AG04450 (cell line): ENCODE measurements at regions not wholly inside any gene's neighbourhood (a gene's known extent, or its start where the extent isn't known, plus 50 kb on each side); places are given as distances from the start of the nearest gene placed in this dataset.

Experiments
- CTCF ChIA-PET: fragments of 300-600, 350-600 bp; formaldehyde crosslinking; extraction: SDS; loops from one replicate; lab custom pipeline; 2022; ENCODE audit warnings: antibody characterized with exemption, inconsistent platforms; lab: Charles Lee
- POLR2A ChIA-PET: fragments of 350-600 bp; formaldehyde crosslinking; extraction: SDS; loops from one replicate; lab custom pipeline; 2021; ENCODE audit warnings: antibody characterized with exemption, inconsistent platforms; lab: Yijun Ruan, JAX
- DNase-seq: peaks from one replicate; pipeline ENCODE4 v3.0.0-alpha.2; 2011; ENCODE audit warnings: low read depth, low spot score
- H3K27ac ChIP-seq: one replicate; pipeline ENCODE4 v1.5.1; 2012; ENCODE audit warnings: low read depth, low read length, control low read depth
- H3K27me3 ChIP-seq: one replicate; pipeline ENCODE4 v1.6.0; 2012; ENCODE audit warnings: low read length; ENCODE audit not compliant: control insufficient read depth, insufficient read depth
- H3K4me3 ChIP-seq: 2 replicates; pipeline ENCODE4 v1.5.1; 2011; ENCODE audit warnings: mild to moderate bottlenecking, low read depth, low read length, control low read depth
- H3K9me3 ChIP-seq: 2 replicates; pipeline ENCODE4 v1.5.1; 2012; ENCODE audit warnings: low read length; ENCODE audit not compliant: control insufficient read depth, insufficient read depth
- CTCF ChIP-seq: IDR thresholded peaks from 2 replicates; pipeline ENCODE4 v1.5.1; 2011; ENCODE audit warnings: low read depth, low read length, control low read depth, inconsistent platforms

- no peaks in the 10 kb centered on the region for H3K27me3 ChIP-seq
- no peak overlapping the region for H3K27ac ChIP-seq
- ChIA-PET CTCF (no interaction called here), POLR2A (no interaction called here)
- no peaks in the 10 kb centered on the region for H3K9me3 ChIP-seq
- no peak for DNase-seq
- H3K4me3 ChIP-seq, result no peak overlapping the region
- TF ChIP-seq CTCF, result no peak
Measured at GRCh38 chr4:78720204-78720603, 55.9 kb upstream of the BMP2K start.

GRCh38 chr4:78720994-78721677, 55.0 kb upstream of the BMP2K start:
- ChIA-PET POLR2A (no interaction called here), CTCF (no interaction called here)

GRCh38 chr4:78721747-78722146, 54.4 kb upstream of the BMP2K start:
- Histone ChIP-seq H3K9me3 (no peaks in the 10 kb centered on the region), H3K27ac (no peak overlapping the region), H3K27me3 (no peaks in the 10 kb centered on the region), H3K4me3 (no peak overlapping the region)
- TF ChIP-seq CTCF, result no peak
- POLR2A ChIA-PET, result no interaction called here
- CTCF ChIA-PET, result no interaction called here
- no peak for DNase-seq

More at GRCh38 chr4:78720994-78721677, 55.0 kb upstream of the BMP2K start:
- H3K4me3 ChIP-seq, result no peak overlapping the region
- TF ChIP-seq CTCF, result no peak
- DNase-seq, result no peak
- no peaks in the 10 kb centered on the region for H3K27me3 ChIP-seq
- H3K27ac ChIP-seq, result no peak overlapping the region
- no peaks in the 10 kb centered on the region for H3K9me3 ChIP-seq

GRCh38 chr4:78722320-78722719, 53.8 kb upstream of the BMP2K start:
- Histone ChIP-seq H3K27ac (no peak overlapping the region), H3K4me3 (no peak overlapping the region), H3K27me3 (no peaks in the 10 kb centered on the region), H3K9me3 (no peaks in the 10 kb centered on the region)
- CTCF ChIA-PET, result no interaction called here
- POLR2A ChIA-PET, result no interaction called here
- no peak for TF ChIP-seq CTCF
- no peak for DNase-seq

GRCh38 chr4:78722878-78723277, 53.3 kb upstream of the BMP2K start:
- Histone ChIP-seq H3K27ac (no peak overlapping the region), H3K4me3 (no peak overlapping the region), H3K27me3 (no peaks in the 10 kb centered on the region), H3K9me3 (no peaks in the 10 kb centered on the region)
- ChIA-PET POLR2A (no interaction called here), CTCF (no interaction called here)
- DNase-seq, result no peak
- TF ChIP-seq CTCF, result no peak
